GM12875 (cell line): ENCODE measurements at regions not wholly inside any gene's neighbourhood (a gene's known extent, or its start where the extent isn't known, plus 50 kb on each side); places are given as distances from the start of the nearest gene placed in this dataset.

ENCODE experiments used
- H3K4me3 ChIP-seq: one replicate; pipeline ENCODE4 v1.5.1; 2011; ENCODE audit warnings: low read depth, low read length, control low read depth
- CTCF ChIP-seq: IDR thresholded peaks from 2 replicates; pipeline ENCODE4 v1.5.1; 2011; ENCODE audit warnings: low read depth, mild to moderate bottlenecking, control low read depth, inconsistent platforms, low read length, moderate library complexity, borderline replicate concordance; ENCODE audit not compliant: insufficient read depth

GRCh38 chr14:86673523-86673969, 1143.6 kb downstream of the FLRT2 start:
- no peak for TF ChIP-seq CTCF
- H3K4me3 ChIP-seq, result no peak overlapping the region

GRCh38 chr14:86672080-86672479, 1142.1 kb downstream of the FLRT2 start:
- no peak overlapping the region for H3K4me3 ChIP-seq
- TF ChIP-seq CTCF, result no peak

GRCh38 chr14:86665975-86666374, 1136.0 kb downstream of the FLRT2 start:
- H3K4me3 ChIP-seq, result no peak overlapping the region
- no peak for TF ChIP-seq CTCF

- no peak for TF ChIP-seq CTCF
- H3K4me3 ChIP-seq, result no peak overlapping the region
Observed at GRCh38 chr14:86662334-86662733, 1132.4 kb downstream of the FLRT2 start.

- peak; percentile 31; the same call in 1 of the 2 replicates for TF ChIP-seq CTCF
Observed at GRCh38 chr14:86654558-86655184, 1124.7 kb downstream of the FLRT2 start.

GRCh38 chr14:86652526-86652925, 1122.6 kb downstream of the FLRT2 start:
- H3K4me3 ChIP-seq, result no peak overlapping the region
- no peak for TF ChIP-seq CTCF

More at GRCh38 chr14:86654558-86655184, 1124.7 kb downstream of the FLRT2 start:
- H3K4me3 ChIP-seq, result no peak overlapping the region
